GM19035 (cell line): ENCODE measurements at regions not wholly inside any gene's neighbourhood (a gene's known extent, or its start where the extent isn't known, plus 50 kb on each side); places are given as distances from the start of the nearest gene placed in this dataset.
"Not testable (repeated sequence)": the region's sequence is repeated elsewhere in the genome, so short reads cannot be mapped to it uniquely, and the experiment has no call there.

Experiments
- ATAC-seq: cut with Tn5 transposase; IDR thresholded peaks from one replicate; pipeline ENCODE4 v1.9.1; 2021; ENCODE audit not compliant: unreplicated experiment

GRCh38 chr12:17695495-17695894 is 394.5 kb downstream of the RERGL start:
- ATAC-seq, result no peak

- ATAC-seq, result no peak
Measured at GRCh38 chr12:17691369-17691768, 398.6 kb downstream of the RERGL start.

- no peak for ATAC-seq
Measured at GRCh38 chr12:17680220-17680619, 409.8 kb downstream of the RERGL start.

DNA sequence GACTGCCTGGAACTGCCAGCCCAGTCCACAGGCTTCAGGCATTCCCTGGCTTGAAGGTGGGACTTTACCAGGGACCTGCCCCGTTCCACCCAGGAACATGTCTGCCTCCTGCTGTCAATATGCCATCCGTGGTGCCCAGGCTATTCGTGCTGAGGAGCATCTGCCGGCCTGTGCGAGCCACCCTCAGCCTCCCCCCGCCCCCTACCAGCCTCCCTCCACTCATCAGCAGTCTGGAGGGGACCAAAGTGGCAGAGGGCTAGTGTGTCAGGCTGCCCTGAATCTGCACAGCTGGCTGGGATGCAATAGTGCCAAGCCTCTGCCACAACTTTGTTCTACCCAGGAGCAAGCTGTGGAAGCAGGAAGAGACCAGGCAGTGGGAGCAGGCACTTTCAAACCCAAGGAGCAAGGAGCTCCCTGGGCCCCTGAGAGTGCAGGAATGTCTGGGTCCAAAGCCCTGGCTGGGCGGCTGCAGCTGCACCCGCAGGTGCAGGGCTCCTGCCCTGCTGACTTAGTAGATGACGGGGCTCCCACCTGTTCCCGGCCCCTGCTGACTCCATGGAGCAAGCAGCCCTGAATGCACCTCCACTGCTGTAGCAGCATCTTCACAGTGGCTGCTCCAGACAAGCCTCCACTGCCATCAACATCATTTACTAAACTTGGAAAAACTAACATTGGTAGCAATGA is 423.2 kb downstream of the RERGL start:
- no peak for ATAC-seq

- ATAC-seq, result no peak
Measured at GRCh38 chr12:17665839-17666238, 424.2 kb downstream of the RERGL start.

DNA sequence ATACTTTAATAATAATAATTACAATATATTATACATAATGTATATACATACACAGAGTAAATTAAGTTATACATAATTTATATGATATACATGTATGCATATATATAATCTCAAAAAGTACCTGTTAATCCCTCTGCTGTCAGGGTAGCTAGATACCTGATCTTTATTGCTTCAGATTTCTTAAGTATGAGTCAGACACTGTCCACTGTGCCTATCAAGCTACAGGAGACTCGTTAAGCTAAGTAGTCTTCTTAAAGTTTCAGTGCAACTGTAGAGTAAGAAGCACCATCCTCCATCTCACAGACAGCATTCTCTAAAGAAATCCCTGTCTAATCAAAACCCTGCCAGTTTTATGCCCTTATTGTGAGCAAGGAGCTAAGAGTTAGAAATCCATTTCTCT is 428.7 kb downstream of the RERGL start:
- ATAC-seq, result no peak

DNA sequence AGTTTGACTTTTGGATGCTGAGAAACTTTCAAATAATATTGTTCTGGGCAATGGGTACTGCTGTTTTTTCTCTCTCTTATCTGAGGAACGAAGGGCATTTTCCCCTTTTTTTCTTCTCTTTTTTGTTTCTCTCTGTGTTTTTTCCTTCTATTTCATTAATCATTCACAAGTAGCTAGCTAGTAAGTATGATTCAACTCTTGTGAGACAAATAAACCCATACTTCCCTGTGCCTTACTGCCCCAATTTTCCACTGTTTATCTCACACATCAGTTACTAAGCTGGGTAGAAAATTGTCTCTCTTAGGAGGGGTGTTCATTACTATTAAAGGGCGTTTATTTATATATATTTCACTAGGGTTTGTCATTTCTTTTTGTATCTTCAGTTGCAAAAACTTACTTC is 437.6 kb downstream of the RERGL start:
- no peak for ATAC-seq

DNA sequence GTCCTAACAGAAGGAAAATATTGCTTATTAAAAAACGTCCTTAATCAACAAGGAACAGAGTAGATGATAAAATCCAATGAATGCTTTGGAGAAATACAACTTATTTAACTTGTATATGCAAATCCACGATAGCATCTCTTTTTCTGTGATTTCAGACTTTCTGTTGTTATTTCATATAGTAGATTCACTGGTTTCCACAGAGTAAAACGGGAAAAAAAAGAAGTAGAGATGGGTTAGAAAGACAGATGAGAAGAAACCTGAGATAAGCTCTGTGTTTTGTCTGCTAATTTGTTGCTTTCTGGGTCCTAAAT is 447.7 kb downstream of the RERGL start:
- ATAC-seq, result no peak

- no peak for ATAC-seq
Measured at GRCh38 chr12:17640615-17641014, 449.4 kb downstream of the RERGL start.

DNA sequence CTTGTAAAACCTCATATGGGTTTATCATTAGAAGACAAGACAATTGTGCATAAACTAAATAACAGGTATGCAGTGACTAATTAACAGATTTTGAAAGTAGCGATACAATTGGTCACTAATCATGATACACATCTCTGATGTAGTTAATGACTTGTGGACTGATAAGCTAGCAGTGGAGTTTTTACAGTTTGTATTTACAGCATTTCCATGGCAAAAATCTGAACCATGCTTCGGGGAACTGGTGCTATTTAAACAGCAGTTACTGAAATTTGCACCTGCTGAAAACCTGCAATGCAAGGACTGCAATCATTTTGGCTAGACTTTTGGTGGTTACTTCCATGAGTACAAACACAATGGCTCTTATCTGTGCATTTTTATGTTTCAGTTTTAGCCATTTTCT is 471.2 kb downstream of the RERGL start:
- ATAC-seq, result no peak

- ATAC-seq, result no peak
Measured at GRCh38 chr12:17609701-17610100, 480.3 kb downstream of the RERGL start.

DNA sequence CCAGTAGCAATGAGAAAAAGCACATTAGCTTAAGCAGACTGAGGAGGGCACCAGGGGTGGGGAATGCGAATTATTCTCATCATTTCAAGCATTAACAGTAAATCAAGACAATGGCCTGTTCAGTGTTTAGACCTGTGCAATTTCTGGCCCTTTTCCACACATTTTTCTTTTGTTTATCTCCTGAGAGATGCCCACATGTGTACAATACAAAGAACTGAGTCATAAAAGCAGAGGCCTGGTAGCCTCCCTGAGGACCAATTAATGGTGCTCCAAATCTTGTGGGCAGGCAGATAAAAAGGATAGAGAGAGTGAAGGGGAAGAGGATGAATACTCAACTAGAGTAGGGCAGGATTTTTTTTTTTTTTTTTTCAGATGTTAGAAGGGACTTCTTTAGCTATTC is 480.8 kb downstream of the RERGL start:
- no peak for ATAC-seq

- ATAC-seq, result no peak
Measured at GRCh38 chr12:17595111-17595510, 494.9 kb downstream of the RERGL start.

DNA sequence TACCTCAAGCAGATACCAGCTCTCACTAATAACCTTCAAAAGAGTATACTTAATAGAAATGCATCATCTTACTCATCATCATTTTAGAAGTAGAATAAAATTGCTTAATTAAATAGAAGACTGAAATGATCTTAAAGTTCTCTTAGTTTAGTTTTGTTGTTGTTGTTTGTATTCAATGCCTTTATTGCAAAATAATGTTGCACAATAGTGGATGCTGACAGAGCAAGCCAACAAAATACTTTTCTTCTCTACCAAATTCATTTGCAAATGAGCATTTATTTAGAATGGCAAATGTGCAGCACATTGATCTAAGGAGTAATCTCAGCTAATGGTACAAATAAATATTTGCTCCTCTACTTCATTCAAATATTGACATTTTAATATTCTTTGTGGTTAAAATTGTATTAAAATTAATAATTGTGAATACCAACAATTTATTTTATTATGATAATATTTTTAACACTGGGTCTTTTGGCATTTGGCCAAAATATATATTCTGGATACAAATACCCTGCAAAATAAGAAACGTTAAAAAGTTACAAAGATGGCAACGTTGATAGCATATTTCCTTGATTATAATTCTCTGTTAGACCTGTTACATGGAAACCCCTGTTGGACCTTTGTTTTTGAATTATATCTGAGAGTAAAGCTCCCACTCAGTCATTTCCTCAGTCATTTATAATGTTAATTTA is 496.1 kb downstream of the RERGL start:
- ATAC-seq, result no peak

GRCh38 chr12:17592472-17592871 is 497.5 kb downstream of the RERGL start:
- no peak for ATAC-seq

DNA sequence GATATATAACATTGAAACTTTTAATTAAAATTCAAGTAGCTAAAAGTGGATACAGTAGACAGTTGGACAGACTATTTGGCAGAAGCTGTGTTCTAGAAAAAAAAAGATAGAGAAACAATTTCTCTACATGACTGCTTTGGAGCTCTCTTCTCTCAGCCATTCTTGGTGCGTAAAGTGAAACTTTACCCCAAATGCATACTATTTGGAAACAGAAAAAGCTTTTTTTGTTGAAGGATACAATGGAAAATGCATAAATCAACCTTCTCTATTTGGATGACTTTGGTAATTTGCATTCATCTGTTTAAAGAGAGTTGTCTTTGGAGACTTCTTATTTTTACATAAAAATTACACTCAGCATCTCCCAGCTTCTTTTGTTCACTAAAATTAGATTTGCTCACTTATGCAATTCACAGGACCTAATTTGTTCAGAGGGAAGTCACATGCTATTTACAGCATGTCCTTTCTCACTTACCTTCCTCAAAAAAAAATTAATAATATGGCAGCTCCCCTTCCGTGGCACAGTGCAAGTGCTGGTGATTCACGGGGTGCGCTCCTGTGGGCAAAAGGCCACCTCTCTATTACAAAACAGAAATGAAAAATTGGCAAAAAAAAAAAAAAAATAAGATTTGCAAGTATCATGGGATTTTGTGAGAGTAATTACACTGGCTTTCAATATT is 498.9 kb downstream of the RERGL start:
- ATAC-seq, result no peak

DNA sequence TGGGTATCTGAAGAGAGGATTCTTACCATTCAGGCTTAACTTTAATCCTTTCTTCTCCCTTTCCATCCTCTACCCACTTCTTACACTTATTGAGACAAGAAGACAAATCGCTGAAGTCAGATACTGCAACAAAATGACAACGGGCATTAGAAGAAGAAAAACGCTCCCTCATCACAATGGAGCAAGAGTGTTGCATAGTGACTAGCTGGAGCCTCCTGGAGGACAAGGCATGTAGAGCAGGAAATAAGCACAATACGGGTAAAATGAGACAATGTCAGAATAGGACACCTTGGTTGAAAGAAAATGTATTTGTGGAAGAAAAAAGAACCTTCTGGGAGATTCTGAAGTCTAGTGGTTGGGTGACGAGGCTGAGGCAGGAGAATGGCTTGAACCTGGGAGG is 501.0 kb downstream of the RERGL start:
- ATAC-seq, result no peak

DNA sequence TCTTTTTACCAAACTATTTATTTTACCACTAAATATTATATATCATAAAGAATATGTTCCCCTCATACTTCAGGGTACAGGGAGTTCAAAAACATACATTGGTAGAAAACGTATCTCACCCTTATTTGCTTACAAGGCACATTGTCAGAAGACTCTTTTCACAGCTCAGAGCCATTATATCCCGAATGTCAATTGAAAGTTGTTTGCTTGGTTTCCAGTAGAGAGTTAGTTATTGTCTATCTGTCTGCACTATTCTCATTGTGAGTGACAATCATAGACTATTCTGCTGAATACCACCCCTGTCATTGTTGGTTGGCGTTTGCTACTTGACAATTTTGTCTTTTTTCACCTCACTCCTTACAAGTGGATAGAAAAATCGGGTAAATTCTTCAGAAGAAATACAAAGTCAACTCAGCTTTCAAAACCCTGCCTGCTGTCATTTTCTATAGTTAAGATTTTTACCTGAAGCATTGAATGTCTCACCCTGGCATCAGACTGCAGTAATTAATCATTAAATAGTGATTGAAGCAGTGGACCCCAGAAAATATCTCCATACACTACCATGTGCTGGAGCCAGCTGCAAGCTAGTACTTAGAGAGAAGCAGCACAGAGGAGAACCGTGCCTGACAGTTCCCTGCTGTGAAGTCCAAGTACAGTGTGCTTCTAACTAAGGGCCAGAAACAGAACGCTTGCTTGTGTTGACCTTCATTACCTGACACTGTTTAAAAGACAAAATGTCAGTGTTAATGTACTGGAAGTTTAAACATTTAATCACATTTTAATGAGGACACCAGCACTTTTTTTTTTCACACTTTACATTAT is 510.6 kb downstream of the RERGL start:
- no peak for ATAC-seq

DNA sequence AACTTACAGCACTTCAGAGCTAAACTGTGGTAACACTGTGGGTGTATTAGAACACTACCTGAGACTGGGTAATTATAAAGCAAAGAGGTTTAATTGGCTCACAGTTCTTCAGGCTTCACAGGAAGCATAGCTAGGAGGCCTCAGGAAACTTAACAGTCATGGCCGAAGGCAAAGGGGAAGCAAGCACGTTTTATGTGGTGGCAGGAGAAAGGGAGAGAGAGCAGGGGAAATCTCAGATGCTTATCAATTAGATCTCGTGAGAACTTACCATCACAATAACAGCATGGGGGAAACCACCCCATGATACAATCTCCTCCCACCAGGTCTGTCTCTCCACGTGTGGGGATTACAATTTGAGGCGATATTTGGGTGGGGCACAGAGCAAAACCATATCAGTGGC is 512.6 kb downstream of the RERGL start:
- ATAC-seq, result no peak

- no peak for ATAC-seq
Measured at GRCh38 chr12:17572250-17572649, 517.7 kb downstream of the RERGL start.

DNA sequence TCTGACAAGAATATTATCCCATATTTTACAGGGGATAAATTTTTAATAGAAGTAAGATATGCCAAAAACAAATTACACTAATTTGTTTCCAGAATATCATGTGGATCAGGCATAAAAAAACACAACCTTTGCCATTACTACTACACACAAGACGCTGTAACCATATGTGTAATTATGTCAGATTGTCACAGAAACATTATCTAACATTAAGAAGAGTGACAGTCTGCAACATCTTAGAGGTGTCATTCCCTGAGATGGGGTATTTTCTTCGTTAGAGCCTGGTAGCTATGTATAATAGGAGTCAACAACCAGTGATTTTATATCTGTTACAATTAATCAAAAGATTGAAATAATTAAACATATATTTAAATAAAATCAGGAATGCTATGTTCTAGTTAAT is 518.9 kb downstream of the RERGL start:
- ATAC-seq, result no peak

GRCh38 chr12:17564630-17565029 is 525.4 kb downstream of the RERGL start:
- not testable (repeated sequence) for ATAC-seq
